ENCODE measurements at regions not wholly inside any gene's neighbourhood (a gene's known extent, or its start where the extent isn't known, plus 50 kb on each side); places are given as distances from the start of the nearest gene placed in this dataset.

DNA sequence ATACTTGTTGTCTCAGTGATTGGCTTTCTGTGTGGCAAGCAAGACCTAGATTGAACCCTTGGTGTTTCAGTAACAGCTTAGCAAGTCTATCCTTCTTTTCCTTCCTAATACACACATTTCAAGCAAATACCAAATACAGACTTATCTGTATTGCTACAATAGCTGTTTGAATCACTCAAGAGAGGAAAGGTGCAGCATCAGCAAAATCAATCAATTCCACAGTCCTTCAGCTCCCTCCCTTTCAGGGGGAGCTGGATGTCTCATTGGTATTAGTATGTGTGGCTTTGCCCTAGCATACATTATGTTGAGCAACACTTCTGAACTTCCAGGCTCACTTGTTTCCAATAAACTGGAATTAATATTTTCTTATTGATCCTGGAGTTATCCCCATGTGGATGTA lies 323.1 kb downstream of the TMX3 start:
- TF ChIP-seq CTCF (conservative IDR thresholded peaks at IDR 0.05; ENCODE audit: low read length) (no peak), EZH2phosphoT487 (IDR thresholded peaks at IDR 0.05; ENCODE audit: borderline replicate concordance) (no peak)
